Mucosa of descending colon (tissue), 3 donors: ENCODE measurements at regions not wholly inside any gene's neighbourhood (a gene's known extent, or its start where the extent isn't known, plus 50 kb on each side); places are given as distances from the start of the nearest gene placed in this dataset.

Source experiments
- ATAC-seq: fragments of 200-7000 bp; cut with Tn5 transposase; one replicate; pipeline ENCODE4 v1.9.1; 2020; ENCODE audit warnings: mild to moderate bottlenecking, moderate library complexity
- DNase-seq, 3 donors: peaks; one replicate each; pipeline ENCODE4 v3.0.0-alpha.2; 2020
- H3K36me3 ChIP-seq: fragments of 200-600 bp; one replicate; pipeline ENCODE4 v1.8.0; 2021; ENCODE audit warnings: low read depth, mild to moderate bottlenecking
- H3K4me1 ChIP-seq: fragments of 200-600 bp; one replicate; pipeline ENCODE4 v1.8.0; 2021; ENCODE audit warnings: low read depth, mild to moderate bottlenecking
- H3K4me3 ChIP-seq: fragments of 200-600 bp; one replicate; pipeline ENCODE4 v1.8.0; 2021; ENCODE audit warnings: mild to moderate bottlenecking
- H3K9me3 ChIP-seq: fragments of 200-600 bp; one replicate; pipeline ENCODE4 v1.8.0; 2021; ENCODE audit warnings: mild to moderate bottlenecking
- CTCF ChIP-seq: fragments of 200-600 bp; IDR thresholded peaks from one replicate; pipeline ENCODE4 v1.8.0; 2022; ENCODE audit warnings: antibody characterized with exemption, mild to moderate bottlenecking
- intact Hi-C, 2 donors: fragments of 100-400 bp; cut with DNase I in 1 of 2; cut with micrococcal nuclease in 1 of 2; formaldehyde crosslinking; loops; one replicate each; pipeline versions ENCODE4 v1.11.0 to v1.11.1; 2022; cut with DNase I, micrococcal nuclease
- donor health status: DM: no; HTN: no; CAD: no; lungs with moderate emphysema.
- donor health status: DM: no; HTN: no; CAD: no.
- donor health status: DM: no; HTN: yes; CAD: no.

- Histone ChIP-seq H3K9me3 (no peaks in the 10 kb centered on the region), H3K36me3 (no peaks in the 10 kb centered on the region), H3K4me1 (no peaks in the 10 kb centered on the region), H3K4me3 (no peak overlapping the region)
- ATAC-seq, result no peak
- TF ChIP-seq CTCF, result no peak
- intact Hi-C loops, result no loop called here
- no peak for DNase-seq
Measured at GRCh38 chr7:152495867-152496266, 60.1 kb upstream of the KMT2C start.

- no peak for ATAC-seq
- intact Hi-C loops, result no loop called here
Measured at GRCh38 chr7:152492952-152493351, 57.1 kb upstream of the KMT2C start.

GRCh38 chr7:152489044-152489443 is 53.2 kb upstream of the KMT2C start:
- DNase-seq, result no peak
- H3K4me3 ChIP-seq, result no peak overlapping the region
- ATAC-seq, result no peak
- no peaks in the 10 kb centered on the region for H3K36me3 ChIP-seq
- intact Hi-C loops, result no loop called here
- no peaks in the 10 kb centered on the region for H3K4me1 ChIP-seq
- no peaks in the 10 kb centered on the region for H3K9me3 ChIP-seq
- TF ChIP-seq CTCF, result no peak

More at GRCh38 chr7:152492952-152493351, 57.1 kb upstream of the KMT2C start:
- Histone ChIP-seq H3K4me3 (no peak overlapping the region), H3K36me3 (no peaks in the 10 kb centered on the region), H3K9me3 (no peaks in the 10 kb centered on the region), H3K4me1 (no peaks in the 10 kb centered on the region)
- DNase-seq, result no peak
- TF ChIP-seq CTCF, result no peak

- H3K36me3 ChIP-seq, result no peaks in the 10 kb centered on the region
- no peak overlapping the region for H3K4me3 ChIP-seq
- no peaks in the 10 kb centered on the region for H3K9me3 ChIP-seq
- no peak for TF ChIP-seq CTCF
- DNase-seq (no peak), ATAC-seq (no peak)
- no peaks in the 10 kb centered on the region for H3K4me1 ChIP-seq
- intact Hi-C loops, result no loop called here
Measured at GRCh38 chr7:152486968-152487367, 51.2 kb upstream of the KMT2C start.

GRCh38 chr7:152485826-152486225 is 50.0 kb upstream of the KMT2C start:
- no peaks in the 10 kb centered on the region for H3K9me3 ChIP-seq
- H3K4me3 ChIP-seq, result no peak overlapping the region
- intact Hi-C loops, result no loop called here
- no peaks in the 10 kb centered on the region for H3K36me3 ChIP-seq
- no peaks in the 10 kb centered on the region for H3K4me1 ChIP-seq
- ATAC-seq (no peak), DNase-seq (no peak)
- no peak for TF ChIP-seq CTCF
